ENCODE measurements at regions not wholly inside any gene's neighbourhood (a gene's known extent, or its start where the extent isn't known, plus 50 kb on each side); places are given as distances from the start of the nearest gene placed in this dataset.

GRCh38 chr14:28577187-28577586, 189.4 kb upstream of the FOXG1 start:
- ChIA-PET POLR2A (no interaction called here), CTCF (no interaction called here)
- Histone ChIP-seq H3K27me3 (replicated peaks in 1 of 4; ENCODE audit: control extremely low read depth in 1 of 4, control insufficient read depth in 3 of 4, insufficient read depth in 4 of 4, low read length in 3 of 4) (no peaks in the 10 kb centered on the region), H2AFZ (ENCODE audit: insufficient read depth, low read depth, low read length, poor library complexity, severe bottlenecking) (no peak overlapping the region), H3K79me2 (ENCODE audit: control insufficient read depth, insufficient read depth, low read length) (no peaks in the 10 kb centered on the region), H3K9me3 (ENCODE audit: control extremely low read depth in 1 of 3, control insufficient read depth in 2 of 3, insufficient read depth in 1 of 3, low read length in 2 of 3) (peaks cover 0 to 10% (median 0%) of the 10 kb centered on the region in 3 donors), H3K27ac (ENCODE audit: low read length in 2 of 2) (no peak overlapping the region), H4K20me1 (ENCODE audit: control insufficient read depth, insufficient read depth, low read length, poor library complexity, severe bottlenecking) (no peaks in the 10 kb centered on the region), H3K4me3 (ENCODE audit: control extremely low read depth in 1 of 5, extremely low read depth in 1 of 5, insufficient read depth in 1 of 5, low read depth in 2 of 5, low read length in 4 of 5) (no peak overlapping the region), H3K36me3 (replicated peaks in 1 of 2; ENCODE audit: control extremely low read depth in 1 of 2, control insufficient read depth in 1 of 2, extremely low read depth in 1 of 2, insufficient read depth in 2 of 2, low read length in 1 of 2) (no peaks in the 10 kb centered on the region), H3K9ac (ENCODE audit: low read length) (no peak overlapping the region), H3K4me2 (replicated peaks; ENCODE audit: low read depth, low read length, poor library complexity, severe bottlenecking) (no peak overlapping the region), H3K4me1 (ENCODE audit: control insufficient read depth in 2 of 2, insufficient read depth in 2 of 2, low read length in 2 of 2) (no peaks in the 10 kb centered on the region)
- no peak overlapping the region for H3K27ac Mint-ChIP-seq
- H3K9me3 Mint-ChIP-seq (ENCODE audit: insufficient read depth), result peaks cover 2% of the 10 kb centered on the region
- DNase-seq (no peak), ATAC-seq (ENCODE audit: low read depth) (no peak)
- TF ChIP-seq EZH2 (IDR thresholded peaks at IDR 0.05; ENCODE audit: borderline replicate concordance, insufficient read depth, low read depth, low read length, poor library complexity, severe bottlenecking) (no peak), CTCF (IDR thresholded peaks at IDR 0.05) (no peak)
- 66% methylated on average over 2 of the region's 3 CpGs for WGBS (ENCODE audit: insufficient coverage)
- H3K4me3 Mint-ChIP-seq, result no peak overlapping the region
- H3K4me1 Mint-ChIP-seq, result no peaks in the 10 kb centered on the region
- intact Hi-C loops (cut with micrococcal nuclease), result no loop called here
- no peaks in the 10 kb centered on the region for H3K27me3 Mint-ChIP-seq

DNA sequence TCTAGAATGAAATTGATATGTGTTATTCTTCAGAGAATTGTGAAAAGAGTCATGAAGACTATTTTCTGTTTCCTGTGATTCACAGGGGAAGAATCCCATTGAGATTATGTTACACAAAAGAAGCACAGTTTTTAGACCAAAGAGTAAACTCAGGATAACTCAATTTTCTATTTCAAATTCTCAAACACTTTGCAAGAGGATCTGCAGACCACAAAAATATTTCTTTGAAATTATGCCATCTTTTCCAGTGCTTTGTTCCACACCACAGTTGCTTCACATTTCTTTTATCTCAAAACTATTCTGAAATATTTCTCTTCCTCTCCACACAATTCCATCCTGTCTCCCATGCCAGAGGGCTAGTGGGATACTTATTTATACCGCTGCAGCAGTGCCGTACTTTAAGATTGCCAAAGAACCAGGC, 188.9 kb upstream of the FOXG1 start:
- no peak for ATAC-seq (ENCODE audit: low read depth)
- Histone ChIP-seq H3K9ac (ENCODE audit: low read length) (no peak overlapping the region), H3K4me3 (ENCODE audit: control extremely low read depth in 1 of 5, extremely low read depth in 1 of 5, insufficient read depth in 1 of 5, low read depth in 2 of 5, low read length in 4 of 5) (no peak overlapping the region), H2AFZ (ENCODE audit: insufficient read depth, low read depth, low read length, poor library complexity, severe bottlenecking) (no peak overlapping the region), H3K27me3 (replicated peaks in 1 of 4; ENCODE audit: control extremely low read depth in 1 of 4, control insufficient read depth in 3 of 4, insufficient read depth in 4 of 4, low read length in 3 of 4) (no peaks in the 10 kb centered on the region), H3K27ac (ENCODE audit: low read length in 2 of 2) (no peak overlapping the region), H4K20me1 (ENCODE audit: control insufficient read depth, insufficient read depth, low read length, poor library complexity, severe bottlenecking) (no peaks in the 10 kb centered on the region), H3K4me2 (replicated peaks; ENCODE audit: low read depth, low read length, poor library complexity, severe bottlenecking) (no peak overlapping the region), H3K9me3 (ENCODE audit: control extremely low read depth in 1 of 3, control insufficient read depth in 2 of 3, insufficient read depth in 1 of 3, low read length in 2 of 3) (peaks cover 0 to 4% (median 0%) of the 10 kb centered on the region in 3 donors), H3K36me3 (replicated peaks in 1 of 2; ENCODE audit: control extremely low read depth in 1 of 2, control insufficient read depth in 1 of 2, extremely low read depth in 1 of 2, insufficient read depth in 2 of 2, low read length in 1 of 2) (no peaks in the 10 kb centered on the region), H3K79me2 (ENCODE audit: control insufficient read depth, insufficient read depth, low read length) (no peaks in the 10 kb centered on the region), H3K4me1 (ENCODE audit: control insufficient read depth in 2 of 2, insufficient read depth in 2 of 2, low read length in 2 of 2) (no peaks in the 10 kb centered on the region)
- no peaks in the 10 kb centered on the region for H3K27me3 Mint-ChIP-seq
- H3K4me1 Mint-ChIP-seq, result no peaks in the 10 kb centered on the region
- DNase-seq, result no peak
- peaks cover 2% of the 10 kb centered on the region for H3K9me3 Mint-ChIP-seq (ENCODE audit: insufficient read depth)
- intact Hi-C loops (cut with micrococcal nuclease), result no loop called here
- TF ChIP-seq EZH2 (IDR thresholded peaks at IDR 0.05; ENCODE audit: borderline replicate concordance, insufficient read depth, low read depth, low read length, poor library complexity, severe bottlenecking), result no peak
- no peak for TF ChIP-seq CTCF (IDR thresholded peaks at IDR 0.05)
- no peak overlapping the region for H3K27ac Mint-ChIP-seq
- CTCF ChIA-PET, result no interaction called here
- H3K4me3 Mint-ChIP-seq, result no peak overlapping the region
- no CpG with 5 or more reads among the region's 2 CpGs for WGBS (ENCODE audit: insufficient coverage)
- POLR2A ChIA-PET, result no interaction called here
